Stomach (tissue), 8 donors: ENCODE measurements at regions not wholly inside any gene's neighbourhood (a gene's known extent, or its start where the extent isn't known, plus 50 kb on each side); places are given as distances from the start of the nearest gene placed in this dataset.

ENCODE experiments used
- DNase-seq, 2 donors: peaks; one replicate each; pipeline versions ENCODE4 v3.0.0 to v3.0.0-alpha.2; 2013 to 2019
- H3K27ac ChIP-seq, 5 donors: fragments of 200-600 bp in 4 of 5; sonication (generic) in 4 of 5; one replicate each; pipeline ENCODE4 v1.5.1; 2013 to 2019; ENCODE audit warnings: mild to moderate bottlenecking in 1 of 5, moderate library complexity in 1 of 5
- H3K27me3 ChIP-seq, 3 donors: fragments of 200-600 bp; sonication (generic); one replicate each; pipeline ENCODE4 v1.5.1; 2017 to 2019; ENCODE audit warnings: mixed run types in 1 of 3
- H3K36me3 ChIP-seq, 4 donors: fragments of 200-600 bp; sonication (generic); 1 replicate in 3 of 4; 2 replicates in 1 of 4; pipeline ENCODE4 v1.5.1; 2016 to 2019
- H3K4me1 ChIP-seq, 4 donors: fragments of 200-600 bp; sonication (generic); one replicate each; pipeline ENCODE4 v1.5.1; 2016 to 2019
- H3K4me3 ChIP-seq, 4 donors: fragments of 200-600 bp; sonication (generic) in 3 of 4; one replicate each; pipeline ENCODE4 v1.5.1; 2016 to 2019; ENCODE audit warnings: mild to moderate bottlenecking in 1 of 4
- H3K9me3 ChIP-seq, 4 donors: fragments of 200-600 bp; sonication (generic); one replicate each; pipeline ENCODE4 v1.5.1; 2016 to 2019
- EP300 ChIP-seq: sonication (generic); formaldehyde crosslinking; IDR thresholded peaks from one replicate; pipeline ENCODE4 v1.6.1; 2017; ENCODE audit warnings: antibody characterized with exemption
- POLR2A ChIP-seq, 4 donors: fragments of 450-650 bp; IDR thresholded peaks; one replicate each; pipeline ENCODE4 v1.6.1; 2016; ENCODE audit warnings: antibody characterized with exemption in 4 of 4, control low read depth in 2 of 4, mild to moderate bottlenecking in 1 of 4, moderate library complexity in 1 of 4
- POLR2AphosphoS5 ChIP-seq, 3 donors: sonication (generic); formaldehyde crosslinking; IDR thresholded peaks; one replicate each; pipeline ENCODE4 v1.6.1; 2016; ENCODE audit warnings: antibody characterized with exemption in 3 of 3
- WGBS, 5 donors: extraction: QIAGEN DNeasy Blood & Tissue Kit in 3 of 5; methylation state at CpG; one replicate each; pipeline versions ENCODE4 v1.1.5 to v1.1.7; 2013 to 2018; 5-methylcytosine and 5-hydroxymethylcytosine counted together
- intact Hi-C: fragments of 100-400 bp; cut with DNase I; formaldehyde crosslinking; loops from one replicate; pipeline ENCODE4 v1.15.1; 2023; ENCODE audit warnings: low total_unique reads
- TF ChIP-seq, protein P1 (sequence below), 7 experiments: fragments of 450-650 bp in 4 of 7; fragments of 200-600 bp in 3 of 7; sonication (generic) in 3 of 7; IDR thresholded peaks; one replicate each; pipeline ENCODE4 v1.5.1; 2016 to 2019; ENCODE audit warnings: antibody characterized with exemption in 7 of 7, control low read depth in 2 of 7, mild to moderate bottlenecking in 1 of 7
- donor health status: healthy with polysubstance abuse.
- donor health status: Bipolar disorder and iron deficiency.
- donor health status: healthy.

DNA sequence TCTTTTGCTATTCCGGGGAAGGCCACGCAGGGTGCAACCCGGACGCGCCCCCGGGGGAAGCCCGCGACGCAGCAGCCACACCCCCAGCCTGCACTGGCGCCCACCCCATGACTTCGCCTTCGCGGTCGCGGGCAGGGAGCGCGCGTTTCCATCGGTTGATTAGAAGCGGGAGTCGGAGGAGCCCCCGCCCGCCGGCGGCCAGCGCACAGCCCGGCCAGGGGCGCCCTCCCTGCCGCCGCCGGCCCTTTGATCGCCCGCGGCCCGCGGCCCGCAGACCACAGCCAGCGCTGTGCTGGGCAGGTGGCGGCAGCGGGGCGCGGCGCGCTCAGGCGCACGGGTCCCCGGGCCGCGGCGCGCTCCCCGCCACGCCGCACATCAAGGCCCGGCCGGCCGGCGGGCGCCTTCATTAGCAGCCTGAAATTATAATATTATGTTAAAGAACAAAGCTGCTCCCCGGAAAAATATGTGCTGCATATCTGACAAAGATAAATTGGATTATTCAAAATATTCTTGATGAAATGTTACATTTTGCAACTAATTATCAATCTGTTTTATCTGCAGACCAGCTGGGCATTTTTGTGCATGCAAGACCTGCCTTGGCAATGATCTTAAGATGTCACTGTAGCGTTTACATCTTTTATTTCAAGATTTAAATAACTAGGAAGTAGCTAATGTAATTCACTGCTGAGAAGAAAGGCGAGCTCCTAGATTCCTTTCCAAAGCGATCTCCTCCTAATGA is 160.7 kb upstream of the MKI67 start:
- Histone ChIP-seq H3K27ac (no peak overlapping the region), H3K4me3 (no peak overlapping the region), H3K4me1 (peaks cover 0 to 5% (median 0%) of the 10 kb centered on the region in 4 donors), H3K36me3 (no peaks in the 10 kb centered on the region), H3K9me3 (peaks cover 0 to 21% (median 16%) of the 10 kb centered on the region in 4 donors), H3K27me3 (peaks cover 8 to 84% (median 35%) of the 10 kb centered on the region in 3 donors)
- peak in 1 of 2 donors; percentile 25 for DNase-seq
- intact Hi-C loops = no loop called here
- WGBS, 5 donors = 4 to 10% (median 7%) methylated on average over 17 to 63 of the region's 63 CpGs
- TF ChIP-seq EP300 (no peak), POLR2AphosphoS5 (IDR thresholded peaks at IDR 0.05) (no peak), POLR2A (IDR thresholded peaks at IDR 0.05) (no peak)
- TF ChIP-seq, protein P1, sequence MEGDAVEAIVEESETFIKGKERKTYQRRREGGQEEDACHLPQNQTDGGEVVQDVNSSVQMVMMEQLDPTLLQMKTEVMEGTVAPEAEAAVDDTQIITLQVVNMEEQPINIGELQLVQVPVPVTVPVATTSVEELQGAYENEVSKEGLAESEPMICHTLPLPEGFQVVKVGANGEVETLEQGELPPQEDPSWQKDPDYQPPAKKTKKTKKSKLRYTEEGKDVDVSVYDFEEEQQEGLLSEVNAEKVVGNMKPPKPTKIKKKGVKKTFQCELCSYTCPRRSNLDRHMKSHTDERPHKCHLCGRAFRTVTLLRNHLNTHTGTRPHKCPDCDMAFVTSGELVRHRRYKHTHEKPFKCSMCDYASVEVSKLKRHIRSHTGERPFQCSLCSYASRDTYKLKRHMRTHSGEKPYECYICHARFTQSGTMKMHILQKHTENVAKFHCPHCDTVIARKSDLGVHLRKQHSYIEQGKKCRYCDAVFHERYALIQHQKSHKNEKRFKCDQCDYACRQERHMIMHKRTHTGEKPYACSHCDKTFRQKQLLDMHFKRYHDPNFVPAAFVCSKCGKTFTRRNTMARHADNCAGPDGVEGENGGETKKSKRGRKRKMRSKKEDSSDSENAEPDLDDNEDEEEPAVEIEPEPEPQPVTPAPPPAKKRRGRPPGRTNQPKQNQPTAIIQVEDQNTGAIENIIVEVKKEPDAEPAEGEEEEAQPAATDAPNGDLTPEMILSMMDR (IDR thresholded peaks at IDR 0.05) = no peak

DNA sequence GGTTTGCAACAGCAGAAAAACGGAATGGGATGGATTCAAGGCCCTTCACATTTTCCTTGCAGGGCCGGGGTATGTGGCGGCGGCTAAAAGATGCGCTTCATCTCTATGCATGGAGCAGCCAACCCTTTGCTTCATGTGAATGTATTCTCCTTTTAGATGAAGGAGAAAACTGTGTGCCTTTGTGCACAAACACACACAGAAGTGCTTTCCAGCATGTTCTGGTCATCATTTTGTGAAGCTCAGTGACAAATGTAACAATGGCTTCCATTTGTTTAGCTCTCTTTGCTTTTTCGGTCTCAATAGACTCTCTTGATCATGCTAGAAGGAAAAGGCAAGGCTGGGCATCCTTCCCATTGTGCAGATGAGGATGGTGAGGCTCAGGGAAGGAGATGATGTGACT is 161.7 kb upstream of the MKI67 start:
- Histone ChIP-seq H3K4me3 (no peak overlapping the region), H3K27me3 (peaks cover 8 to 84% (median 35%) of the 10 kb centered on the region in 3 donors), H3K36me3 (no peaks in the 10 kb centered on the region), H3K27ac (no peak overlapping the region), H3K4me1 (peaks cover 0 to 5% (median 0%) of the 10 kb centered on the region in 4 donors), H3K9me3 (peaks cover 0 to 21% (median 16%) of the 10 kb centered on the region in 4 donors)
- WGBS, 5 donors = 76 to 82% (median 79%) methylated on average over 6 of the region's 6 CpGs
- DNase-seq = no peak
- intact Hi-C loops = no loop called here
- TF ChIP-seq EP300 = no peak
- TF ChIP-seq POLR2A (IDR thresholded peaks at IDR 0.05) = no peak
- TF ChIP-seq POLR2AphosphoS5 (IDR thresholded peaks at IDR 0.05) = no peak
- TF ChIP-seq, protein P1 (IDR thresholded peaks at IDR 0.05) = no peak

DNA sequence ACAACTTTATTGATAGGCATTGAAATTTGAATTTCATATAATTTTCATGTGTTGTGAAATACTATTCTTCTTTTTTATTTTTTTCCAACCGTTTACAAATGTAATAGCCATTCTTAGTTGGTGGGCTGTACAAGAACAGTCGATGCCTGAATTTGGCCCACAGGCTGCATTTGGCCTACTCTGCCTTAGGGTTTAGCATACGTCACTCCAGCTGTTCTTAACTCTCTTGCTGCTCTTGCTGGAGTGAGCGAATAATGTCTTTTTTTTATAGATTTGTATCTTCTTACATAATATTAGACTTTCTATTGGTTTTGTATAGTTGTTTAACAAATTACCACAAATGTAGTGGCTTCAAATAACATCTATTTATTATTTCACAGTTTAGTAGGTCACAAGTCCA is 163.4 kb upstream of the MKI67 start:
- WGBS, 5 donors = 83 to 89% (median 85%) methylated on average over 4 of the region's 4 CpGs
- no peak for DNase-seq
- Histone ChIP-seq H3K4me1 (peaks cover 0 to 5% (median 0%) of the 10 kb centered on the region in 4 donors), H3K27ac (no peak overlapping the region), H3K36me3 (no peaks in the 10 kb centered on the region), H3K27me3 (peaks cover 8 to 75% (median 29%) of the 10 kb centered on the region in 3 donors), H3K4me3 (no peak overlapping the region), H3K9me3 (peaks cover 0 to 21% (median 16%) of the 10 kb centered on the region in 4 donors)
- intact Hi-C loops = no loop called here
- TF ChIP-seq POLR2A (IDR thresholded peaks at IDR 0.05) (no peak), EP300 (no peak), POLR2AphosphoS5 (IDR thresholded peaks at IDR 0.05) (no peak)
- TF ChIP-seq, protein P1 (IDR thresholded peaks at IDR 0.05) = no peak

DNA sequence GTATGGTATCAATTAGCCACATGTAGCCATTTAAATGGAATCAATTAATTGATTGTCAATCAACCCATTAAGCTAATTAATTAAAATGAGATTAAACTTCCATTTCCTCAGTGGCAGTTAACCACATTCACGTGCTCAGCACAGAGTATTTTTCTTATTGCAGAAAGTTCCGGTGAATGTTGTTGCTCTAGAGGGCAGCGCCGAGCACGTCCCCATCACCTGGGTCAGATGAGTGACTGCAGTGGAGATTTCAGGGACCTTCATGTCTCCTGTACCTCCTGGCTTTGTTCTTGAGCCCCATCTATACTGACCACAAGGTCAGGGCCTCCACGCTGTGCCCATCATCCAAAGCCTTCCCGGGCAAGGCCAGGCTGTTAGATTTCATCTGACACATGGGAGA is 168.8 kb upstream of the MKI67 start:
- intact Hi-C loops = no loop called here
- WGBS, 5 donors = 74 to 79% (median 76%) methylated on average over 7 of the region's 7 CpGs
- Histone ChIP-seq H3K36me3 (no peaks in the 10 kb centered on the region), H3K27me3 (peaks cover 0 to 37% (median 0%) of the 10 kb centered on the region in 3 donors), H3K9me3 (peaks cover 0 to 19% (median 14%) of the 10 kb centered on the region in 4 donors), H3K4me3 (no peak overlapping the region), H3K27ac (no peak overlapping the region), H3K4me1 (no peaks in the 10 kb centered on the region)
- no peak for DNase-seq
- TF ChIP-seq, protein P1 (IDR thresholded peaks at IDR 0.05) = no peak
- no peak for TF ChIP-seq POLR2AphosphoS5 (IDR thresholded peaks at IDR 0.05)
- no peak for TF ChIP-seq POLR2A (IDR thresholded peaks at IDR 0.05)
